D721Med (cell line): ENCODE measurements at regions not wholly inside any gene's neighbourhood (a gene's known extent, or its start where the extent isn't known, plus 50 kb on each side); places are given as distances from the start of the nearest gene placed in this dataset.
A peak's percentile ranks its signal among the peaks of the same experiment; 100 is the strongest.

Experiments
- DNase-seq: peaks from one replicate; pipeline ENCODE4 v3.0.0; 2011; ENCODE audit warnings: low spot score; ENCODE audit not compliant: insufficient read length
- FAIRE-seq: peaks from 2 replicates; lab custom pipeline; 2011; peaks lifted over from hg19 to GRCh38; lab: Jason Lieb, UNC
- CTCF ChIP-seq: IDR thresholded peaks from 2 replicates; pipeline ENCODE4 v1.5.1; 2012; ENCODE audit warnings: mild to moderate bottlenecking, control low read depth; ENCODE audit not compliant: insufficient read depth; ENCODE audit errors: missing control alignments

GRCh38 chr18:47758000-47758399 is 172.5 kb downstream of the SMAD2 start:
- DNase-seq (no peak), FAIRE-seq (no peak)
- peak; percentile 6 for TF ChIP-seq CTCF

GRCh38 chr18:47756364-47757016 is 174.0 kb downstream of the SMAD2 start:
- DNase-seq (peak; percentile 48), FAIRE-seq (peak; percentile 88)
- peak; percentile 95 for TF ChIP-seq CTCF

- FAIRE-seq, result no peak
- DNase-seq, result no peak
- TF ChIP-seq CTCF, result no peak
These were observed 175.4 kb downstream of the SMAD2 start for GRCh38 chr18:47755102-47755456.

- FAIRE-seq, result no peak
- DNase-seq, result peak; percentile 93
- TF ChIP-seq CTCF, result peak; percentile 73
These were observed 176.0 kb downstream of the SMAD2 start for GRCh38 chr18:47754311-47755101.

GRCh38 chr18:47752796-47753645 is 177.4 kb downstream of the SMAD2 start:
- TF ChIP-seq CTCF, result no peak
- FAIRE-seq (no peak), DNase-seq (no peak)

GRCh38 chr18:47750889-47751423 is 179.5 kb downstream of the SMAD2 start:
- no peak for TF ChIP-seq CTCF
- DNase-seq (no peak), FAIRE-seq (no peak)
